22Rv1 (cell line): ENCODE measurements at regions not wholly inside any gene's neighbourhood (a gene's known extent, or its start where the extent isn't known, plus 50 kb on each side); places are given as distances from the start of the nearest gene placed in this dataset.

ENCODE experiments used
- CTCF ChIP-seq: fragments of 450-650 bp; IDR thresholded peaks from 2 replicates; pipeline ENCODE4 v1.5.1; 2017; ENCODE audit warnings: mild to moderate bottlenecking
- ZFX ChIP-seq: fragments of 450-650 bp; IDR thresholded peaks from 2 replicates; pipeline ENCODE4 v1.6.1; 2017; ENCODE audit warnings: antibody characterized with exemption, borderline replicate concordance

- TF ChIP-seq CTCF (no peak), ZFX (no peak)
Measured at GRCh38 chr2:41705634-41706033, 342.2 kb upstream of the PKDCC start.
